Panc1 (cell line): ENCODE measurements at regions not wholly inside any gene's neighbourhood (a gene's known extent, or its start where the extent isn't known, plus 50 kb on each side); places are given as distances from the start of the nearest gene placed in this dataset.

Source experiments
- POLR2AphosphoS5 ChIP-seq: IDR thresholded peaks from 2 replicates; pipeline ENCODE4 v1.6.1; 2012; ENCODE audit warnings: mild to moderate bottlenecking, low read depth, low read length, moderate library complexity
- SIN3A ChIP-seq: IDR thresholded peaks from 2 replicates; pipeline ENCODE4 v1.6.1; 2012; ENCODE audit warnings: low read depth, mild to moderate bottlenecking, low read length, moderate library complexity, borderline replicate concordance; ENCODE audit not compliant: insufficient read depth
- TF ChIP-seq, protein P1 (sequence below): fragments of 450-650 bp; IDR thresholded peaks from 2 replicates; pipeline ENCODE4 v1.5.1; 2017; ENCODE audit warnings: mild to moderate bottlenecking
- TF ChIP-seq, protein P2 (sequence below), 2 experiments: IDR thresholded peaks; 2 replicates each; pipeline ENCODE4 v1.6.1; 2011 to 2012; ENCODE audit warnings: low read depth in 2 of 2, control low read depth in 1 of 2, low read length in 1 of 2, mild to moderate bottlenecking in 1 of 2, moderate library complexity in 1 of 2; ENCODE audit not compliant: insufficient read depth in 1 of 2

DNA sequence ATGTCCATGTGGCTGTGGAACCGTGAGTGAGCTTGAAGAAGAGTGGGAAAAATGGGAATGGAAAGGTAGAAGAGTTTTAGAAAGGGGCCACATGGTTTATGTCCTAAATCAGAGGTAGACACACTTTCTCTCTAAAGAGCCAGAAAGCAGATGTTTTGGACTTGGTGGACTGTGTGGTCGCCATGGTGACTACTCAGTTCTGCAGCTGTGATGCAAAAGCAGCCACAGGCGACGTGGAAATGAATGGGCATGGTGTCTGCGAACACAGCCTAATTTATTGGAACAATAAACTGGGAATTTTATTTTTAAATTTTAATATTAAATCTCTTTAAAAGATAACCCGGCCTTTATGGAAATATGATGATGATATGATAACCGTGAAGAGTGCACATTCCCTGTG lies 386.0 kb upstream of the FAT1 start:
- TF ChIP-seq, protein P1, sequence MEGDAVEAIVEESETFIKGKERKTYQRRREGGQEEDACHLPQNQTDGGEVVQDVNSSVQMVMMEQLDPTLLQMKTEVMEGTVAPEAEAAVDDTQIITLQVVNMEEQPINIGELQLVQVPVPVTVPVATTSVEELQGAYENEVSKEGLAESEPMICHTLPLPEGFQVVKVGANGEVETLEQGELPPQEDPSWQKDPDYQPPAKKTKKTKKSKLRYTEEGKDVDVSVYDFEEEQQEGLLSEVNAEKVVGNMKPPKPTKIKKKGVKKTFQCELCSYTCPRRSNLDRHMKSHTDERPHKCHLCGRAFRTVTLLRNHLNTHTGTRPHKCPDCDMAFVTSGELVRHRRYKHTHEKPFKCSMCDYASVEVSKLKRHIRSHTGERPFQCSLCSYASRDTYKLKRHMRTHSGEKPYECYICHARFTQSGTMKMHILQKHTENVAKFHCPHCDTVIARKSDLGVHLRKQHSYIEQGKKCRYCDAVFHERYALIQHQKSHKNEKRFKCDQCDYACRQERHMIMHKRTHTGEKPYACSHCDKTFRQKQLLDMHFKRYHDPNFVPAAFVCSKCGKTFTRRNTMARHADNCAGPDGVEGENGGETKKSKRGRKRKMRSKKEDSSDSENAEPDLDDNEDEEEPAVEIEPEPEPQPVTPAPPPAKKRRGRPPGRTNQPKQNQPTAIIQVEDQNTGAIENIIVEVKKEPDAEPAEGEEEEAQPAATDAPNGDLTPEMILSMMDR: no peak
- no peak for TF ChIP-seq POLR2AphosphoS5
- no peak for TF ChIP-seq SIN3A
- TF ChIP-seq, protein P2, sequence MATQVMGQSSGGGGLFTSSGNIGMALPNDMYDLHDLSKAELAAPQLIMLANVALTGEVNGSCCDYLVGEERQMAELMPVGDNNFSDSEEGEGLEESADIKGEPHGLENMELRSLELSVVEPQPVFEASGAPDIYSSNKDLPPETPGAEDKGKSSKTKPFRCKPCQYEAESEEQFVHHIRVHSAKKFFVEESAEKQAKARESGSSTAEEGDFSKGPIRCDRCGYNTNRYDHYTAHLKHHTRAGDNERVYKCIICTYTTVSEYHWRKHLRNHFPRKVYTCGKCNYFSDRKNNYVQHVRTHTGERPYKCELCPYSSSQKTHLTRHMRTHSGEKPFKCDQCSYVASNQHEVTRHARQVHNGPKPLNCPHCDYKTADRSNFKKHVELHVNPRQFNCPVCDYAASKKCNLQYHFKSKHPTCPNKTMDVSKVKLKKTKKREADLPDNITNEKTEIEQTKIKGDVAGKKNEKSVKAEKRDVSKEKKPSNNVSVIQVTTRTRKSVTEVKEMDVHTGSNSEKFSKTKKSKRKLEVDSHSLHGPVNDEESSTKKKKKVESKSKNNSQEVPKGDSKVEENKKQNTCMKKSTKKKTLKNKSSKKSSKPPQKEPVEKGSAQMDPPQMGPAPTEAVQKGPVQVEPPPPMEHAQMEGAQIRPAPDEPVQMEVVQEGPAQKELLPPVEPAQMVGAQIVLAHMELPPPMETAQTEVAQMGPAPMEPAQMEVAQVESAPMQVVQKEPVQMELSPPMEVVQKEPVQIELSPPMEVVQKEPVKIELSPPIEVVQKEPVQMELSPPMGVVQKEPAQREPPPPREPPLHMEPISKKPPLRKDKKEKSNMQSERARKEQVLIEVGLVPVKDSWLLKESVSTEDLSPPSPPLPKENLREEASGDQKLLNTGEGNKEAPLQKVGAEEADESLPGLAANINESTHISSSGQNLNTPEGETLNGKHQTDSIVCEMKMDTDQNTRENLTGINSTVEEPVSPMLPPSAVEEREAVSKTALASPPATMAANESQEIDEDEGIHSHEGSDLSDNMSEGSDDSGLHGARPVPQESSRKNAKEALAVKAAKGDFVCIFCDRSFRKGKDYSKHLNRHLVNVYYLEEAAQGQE (IDR thresholded peaks at IDR 0.05; ENCODE audit: insufficient read depth in 1 of 2, low read depth in 2 of 2, low read length in 1 of 2): no peak
